Spleen (tissue), 7 donors: ENCODE measurements at regions not wholly inside any gene's neighbourhood (a gene's known extent, or its start where the extent isn't known, plus 50 kb on each side); places are given as distances from the start of the nearest gene placed in this dataset.

Source experiments
- CTCF ChIP-seq, 11 experiments: fragments of 200-600 bp in 7 of 11; fragments of 450-650 bp in 4 of 11; sonication (generic) in 4 of 11; IDR thresholded peaks in 8 of 11; conservative IDR thresholded peaks in 3 of 11; 1 replicate in 7 of 11; 2 replicates in 4 of 11; pipeline versions ENCODE4 v1.4.0 to v1.8.0; 2016 to 2021; ENCODE audit warnings: antibody characterized with exemption in 11 of 11, inconsistent platforms in 4 of 11, mild to moderate bottlenecking in 1 of 11
- POLR2A ChIP-seq, 3 donors: fragments of 450-650 bp; IDR thresholded peaks; one replicate each; pipeline ENCODE4 v1.5.1; 2017; ENCODE audit warnings: antibody characterized with exemption in 3 of 3, mild to moderate bottlenecking in 1 of 3
- POLR2AphosphoS5 ChIP-seq, 3 donors: sonication (generic); formaldehyde crosslinking; IDR thresholded peaks; one replicate each; pipeline ENCODE4 v1.5.1; 2017; ENCODE audit warnings: antibody characterized with exemption in 3 of 3
- donor health status: DM: no; HTN: no; CAD: no; lungs with moderate emphysema.
- donor health status: DM: no; HTN: no; CAD: no.
- donor health status: DM: no; HTN: no; CAD: no.

GRCh38 chr11:19658344-19658743 is 54.3 kb upstream of the NAV2 start:
- TF ChIP-seq CTCF (IDR thresholded peaks at IDR 0.05 in 8 of 11, conservative IDR thresholded peaks at IDR 0.05 in 3 of 11) (no peak), POLR2A (IDR thresholded peaks at IDR 0.05) (no peak), POLR2AphosphoS5 (IDR thresholded peaks at IDR 0.05) (no peak)
